Spleen (tissue), 7 donors: ENCODE measurements at regions not wholly inside any gene's neighbourhood (a gene's known extent, or its start where the extent isn't known, plus 50 kb on each side); places are given as distances from the start of the nearest gene placed in this dataset.

Experiments
- POLR2A ChIP-seq, 3 donors: fragments of 450-650 bp; IDR thresholded peaks; one replicate each; pipeline ENCODE4 v1.5.1; 2017; ENCODE audit warnings: antibody characterized with exemption in 3 of 3, mild to moderate bottlenecking in 1 of 3
- TF ChIP-seq, protein P1 (sequence below), 11 experiments: fragments of 200-600 bp in 7 of 11; fragments of 450-650 bp in 4 of 11; sonication (generic) in 4 of 11; IDR thresholded peaks in 8 of 11; conservative IDR thresholded peaks in 3 of 11; 1 replicate in 7 of 11; 2 replicates in 4 of 11; pipeline versions ENCODE4 v1.4.0 to v1.8.0; 2016 to 2021; ENCODE audit warnings: antibody characterized with exemption in 11 of 11, inconsistent platforms in 4 of 11, mild to moderate bottlenecking in 1 of 11
- donor health status: DM: no; HTN: no; CAD: no; lungs with moderate emphysema.
- donor health status: DM: no; HTN: no; CAD: no.
- donor health status: DM: no; HTN: no; CAD: no.

DNA sequence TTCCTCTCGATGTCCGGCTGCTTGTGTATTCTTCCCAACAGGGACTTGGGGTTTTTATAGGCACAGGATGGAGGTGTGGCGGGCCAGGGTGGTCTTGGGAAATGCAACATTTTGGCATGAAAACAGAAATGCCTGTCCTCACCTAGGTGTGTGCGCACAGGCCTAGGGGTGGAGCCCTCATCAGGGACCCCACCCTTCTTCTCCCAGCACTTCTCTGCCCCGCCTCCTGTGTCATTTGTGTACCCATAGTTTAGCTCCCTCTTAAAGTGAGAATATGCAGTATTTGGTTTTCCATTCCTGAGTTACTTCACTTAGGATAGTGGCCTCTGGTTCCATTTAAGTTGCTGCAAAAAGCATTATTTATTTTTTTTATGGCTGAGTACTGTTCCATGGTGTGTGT lies 90.2 kb upstream of the ITGB1 start:
- TF ChIP-seq, protein P1, sequence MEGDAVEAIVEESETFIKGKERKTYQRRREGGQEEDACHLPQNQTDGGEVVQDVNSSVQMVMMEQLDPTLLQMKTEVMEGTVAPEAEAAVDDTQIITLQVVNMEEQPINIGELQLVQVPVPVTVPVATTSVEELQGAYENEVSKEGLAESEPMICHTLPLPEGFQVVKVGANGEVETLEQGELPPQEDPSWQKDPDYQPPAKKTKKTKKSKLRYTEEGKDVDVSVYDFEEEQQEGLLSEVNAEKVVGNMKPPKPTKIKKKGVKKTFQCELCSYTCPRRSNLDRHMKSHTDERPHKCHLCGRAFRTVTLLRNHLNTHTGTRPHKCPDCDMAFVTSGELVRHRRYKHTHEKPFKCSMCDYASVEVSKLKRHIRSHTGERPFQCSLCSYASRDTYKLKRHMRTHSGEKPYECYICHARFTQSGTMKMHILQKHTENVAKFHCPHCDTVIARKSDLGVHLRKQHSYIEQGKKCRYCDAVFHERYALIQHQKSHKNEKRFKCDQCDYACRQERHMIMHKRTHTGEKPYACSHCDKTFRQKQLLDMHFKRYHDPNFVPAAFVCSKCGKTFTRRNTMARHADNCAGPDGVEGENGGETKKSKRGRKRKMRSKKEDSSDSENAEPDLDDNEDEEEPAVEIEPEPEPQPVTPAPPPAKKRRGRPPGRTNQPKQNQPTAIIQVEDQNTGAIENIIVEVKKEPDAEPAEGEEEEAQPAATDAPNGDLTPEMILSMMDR (IDR thresholded peaks at IDR 0.05 in 8 of 11, conservative IDR thresholded peaks at IDR 0.05 in 3 of 11): no peak
- TF ChIP-seq POLR2A (IDR thresholded peaks at IDR 0.05): no peak
